BJ (cell line): ENCODE measurements at regions not wholly inside any gene's neighbourhood (a gene's known extent, or its start where the extent isn't known, plus 50 kb on each side); places are given as distances from the start of the nearest gene placed in this dataset.
"Not testable (repeated sequence)": the region's sequence is repeated elsewhere in the genome, so short reads cannot be mapped to it uniquely, and the experiment has no call there.

ENCODE experiments used
- CTCF ChIA-PET: fragments of 350-600 bp; formaldehyde crosslinking; extraction: SDS; loops from one replicate; lab custom pipeline; 2021; ENCODE audit warnings: antibody characterized with exemption, inconsistent platforms; lab: Yijun Ruan, JAX
- POLR2A ChIA-PET: fragments of 300-600 bp; sonication (Branson Sonifier 250); formaldehyde crosslinking; extraction: SDS; loops from one replicate; lab custom pipeline; 2021; ENCODE audit warnings: antibody characterized with exemption; lab: Charles Lee
- DNase-seq: peaks from one replicate; pipeline ENCODE4 v3.0.0-alpha.2; 2011; ENCODE audit warnings: low read depth
- H3K27me3 ChIP-seq: 2 replicates; pipeline ENCODE4 v1.6.0; 2011; ENCODE audit warnings: low read length; ENCODE audit not compliant: control insufficient read depth, insufficient read depth
- H3K36me3 ChIP-seq: 2 replicates; pipeline ENCODE4 v1.5.1; 2011; ENCODE audit warnings: low read length; ENCODE audit not compliant: control insufficient read depth, insufficient read depth
- H3K4me3 ChIP-seq: 2 replicates; pipeline ENCODE4 v1.5.1; 2011; ENCODE audit warnings: low read depth, mild to moderate bottlenecking, control low read depth, low read length
- TF ChIP-seq, protein P1 (sequence below): IDR thresholded peaks from 2 replicates; pipeline ENCODE4 v1.5.1; 2011; ENCODE audit warnings: low read depth, mild to moderate bottlenecking, control low read depth, inconsistent platforms, low read length, moderate library complexity; ENCODE audit not compliant: insufficient read depth

DNA sequence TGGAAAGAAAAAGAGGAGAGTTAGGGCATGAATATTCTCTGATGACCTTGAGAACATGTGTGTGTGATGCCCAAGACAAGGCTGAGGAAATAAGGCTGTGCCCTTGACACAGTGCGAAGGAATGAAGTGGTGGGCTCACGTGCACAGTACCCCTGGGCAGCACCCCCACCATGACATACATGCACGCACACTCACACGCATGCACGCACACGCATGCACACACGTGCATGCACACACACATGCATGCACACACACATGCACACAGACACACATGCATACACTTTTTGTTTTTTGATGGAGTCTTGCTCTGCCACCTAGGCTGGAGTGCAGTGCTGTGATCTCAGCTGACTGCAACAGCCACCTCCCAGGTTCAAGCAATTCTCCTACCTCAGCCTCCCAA is 118.1 kb downstream of the GATA3 start:
- TF ChIP-seq, protein P1, sequence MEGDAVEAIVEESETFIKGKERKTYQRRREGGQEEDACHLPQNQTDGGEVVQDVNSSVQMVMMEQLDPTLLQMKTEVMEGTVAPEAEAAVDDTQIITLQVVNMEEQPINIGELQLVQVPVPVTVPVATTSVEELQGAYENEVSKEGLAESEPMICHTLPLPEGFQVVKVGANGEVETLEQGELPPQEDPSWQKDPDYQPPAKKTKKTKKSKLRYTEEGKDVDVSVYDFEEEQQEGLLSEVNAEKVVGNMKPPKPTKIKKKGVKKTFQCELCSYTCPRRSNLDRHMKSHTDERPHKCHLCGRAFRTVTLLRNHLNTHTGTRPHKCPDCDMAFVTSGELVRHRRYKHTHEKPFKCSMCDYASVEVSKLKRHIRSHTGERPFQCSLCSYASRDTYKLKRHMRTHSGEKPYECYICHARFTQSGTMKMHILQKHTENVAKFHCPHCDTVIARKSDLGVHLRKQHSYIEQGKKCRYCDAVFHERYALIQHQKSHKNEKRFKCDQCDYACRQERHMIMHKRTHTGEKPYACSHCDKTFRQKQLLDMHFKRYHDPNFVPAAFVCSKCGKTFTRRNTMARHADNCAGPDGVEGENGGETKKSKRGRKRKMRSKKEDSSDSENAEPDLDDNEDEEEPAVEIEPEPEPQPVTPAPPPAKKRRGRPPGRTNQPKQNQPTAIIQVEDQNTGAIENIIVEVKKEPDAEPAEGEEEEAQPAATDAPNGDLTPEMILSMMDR = no peak
- Histone ChIP-seq H3K4me3 (no peak overlapping the region), H3K27me3 (no peaks in the 10 kb centered on the region), H3K36me3 (no peaks in the 10 kb centered on the region)
- no peak for DNase-seq
- ChIA-PET CTCF (no interaction called here), POLR2A (no interaction called here)

DNA sequence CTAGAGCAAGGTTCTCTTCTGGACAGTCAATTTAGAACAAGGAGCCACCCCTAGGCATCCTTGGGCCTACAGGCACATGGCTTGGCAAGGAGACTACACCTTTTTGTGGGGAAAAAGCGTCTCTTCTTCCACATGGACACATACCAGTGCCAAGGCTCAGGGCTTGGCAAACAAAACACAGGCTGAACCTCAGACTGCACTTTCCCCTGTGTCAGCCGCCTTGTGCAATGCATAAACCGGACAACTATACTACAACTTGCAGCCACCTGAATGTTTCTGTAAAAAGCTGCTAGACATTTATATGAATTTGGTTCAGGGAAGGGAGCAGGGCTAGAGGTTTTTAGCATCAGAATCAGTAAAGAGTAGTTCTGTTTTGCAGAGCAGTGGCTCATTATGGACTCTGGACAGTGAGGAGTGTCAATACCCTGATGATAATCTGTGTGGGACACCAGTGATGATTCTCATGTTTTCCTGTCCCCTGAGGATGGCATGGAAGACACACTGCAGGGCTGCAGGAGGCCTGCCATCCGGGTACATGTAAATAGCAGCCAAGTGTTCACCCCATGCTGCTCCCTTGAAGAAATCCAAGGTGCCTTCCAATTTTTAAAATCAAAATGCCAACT is 118.9 kb downstream of the GATA3 start:
- POLR2A ChIA-PET = no interaction called here

DNA sequence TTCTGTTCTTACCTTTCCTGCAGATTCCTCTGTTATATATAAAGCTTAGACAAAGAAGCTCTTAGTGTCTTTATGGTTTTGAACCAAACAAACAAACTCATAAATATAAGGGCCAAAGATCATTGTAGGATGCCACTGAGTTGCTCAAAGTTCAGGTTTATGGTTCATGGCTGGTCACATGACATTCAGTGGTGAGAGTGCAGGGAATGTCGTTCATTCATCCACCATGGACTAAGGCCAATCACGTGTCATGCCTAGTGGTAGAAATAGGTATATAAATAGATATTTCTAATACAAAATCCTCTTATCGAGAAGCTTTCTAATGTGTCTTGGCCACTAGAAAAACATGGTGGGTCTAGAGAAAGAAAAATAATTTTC is 119.4 kb downstream of the GATA3 start:
- no peaks in the 10 kb centered on the region for H3K36me3 ChIP-seq
- ChIA-PET POLR2A (no interaction called here), CTCF (no interaction called here)
- TF ChIP-seq, protein P1 = no peak
- H3K27me3 ChIP-seq = no peaks in the 10 kb centered on the region
- no peak overlapping the region for H3K4me3 ChIP-seq
- DNase-seq = no peak

More for the DNA sequence above, 118.9 kb downstream of the GATA3 start:
- H3K36me3 ChIP-seq = no peaks in the 10 kb centered on the region
- no peak for DNase-seq
- CTCF ChIA-PET = no interaction called here
- no peak overlapping the region for H3K4me3 ChIP-seq
- H3K27me3 ChIP-seq = no peaks in the 10 kb centered on the region
- TF ChIP-seq, protein P1 = no peak

DNA sequence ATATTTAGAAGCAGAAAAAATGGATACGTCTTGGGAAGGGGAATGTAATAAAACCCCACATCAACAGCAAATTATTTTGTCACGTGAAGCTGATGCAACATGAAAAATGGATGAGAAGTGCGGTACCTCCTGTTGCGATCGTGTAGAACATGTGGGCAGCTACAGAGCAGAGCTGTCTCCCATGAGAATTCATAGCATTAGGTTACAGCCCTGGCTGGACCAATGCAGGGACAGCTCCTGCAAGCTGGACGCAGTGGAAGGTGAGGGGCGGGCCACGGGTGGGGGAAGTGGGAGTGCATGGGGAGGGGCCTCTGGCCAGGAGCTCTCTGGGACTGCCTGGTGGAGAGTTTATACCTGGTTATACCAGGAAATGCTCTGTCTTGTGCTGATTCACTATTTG is 120.3 kb downstream of the GATA3 start:
- ChIA-PET CTCF (no interaction called here), POLR2A (no interaction called here)
- TF ChIP-seq, protein P1 = no peak
- DNase-seq = no peak
- H3K36me3 ChIP-seq = no peaks in the 10 kb centered on the region
- no peak overlapping the region for H3K4me3 ChIP-seq
- no peaks in the 10 kb centered on the region for H3K27me3 ChIP-seq

DNA sequence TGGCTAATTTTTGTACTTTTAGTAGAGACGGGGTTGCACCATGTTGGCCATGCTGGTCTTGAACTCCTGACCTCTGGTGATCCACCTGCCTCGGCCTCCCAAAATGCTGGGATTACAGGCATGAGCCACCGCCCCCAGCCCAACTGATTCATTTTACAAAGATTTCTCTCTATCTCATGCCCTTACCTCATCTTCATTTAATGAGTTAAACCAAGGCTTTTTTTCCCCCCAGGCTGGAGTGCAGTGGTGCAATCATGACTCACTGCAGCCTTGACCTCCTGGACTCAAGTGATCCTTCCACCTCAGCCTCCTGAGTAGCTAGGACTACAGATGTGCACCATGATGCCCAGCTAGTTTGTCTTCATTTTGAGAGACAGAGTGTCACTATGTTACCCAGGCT is 123.0 kb downstream of the GATA3 start:
- DNase-seq, H3K4me3 ChIP-seq, H3K27me3 ChIP-seq, CTCF ChIA-PET, H3K36me3 ChIP-seq, POLR2A ChIA-PET: not testable (repeated sequence)

DNA sequence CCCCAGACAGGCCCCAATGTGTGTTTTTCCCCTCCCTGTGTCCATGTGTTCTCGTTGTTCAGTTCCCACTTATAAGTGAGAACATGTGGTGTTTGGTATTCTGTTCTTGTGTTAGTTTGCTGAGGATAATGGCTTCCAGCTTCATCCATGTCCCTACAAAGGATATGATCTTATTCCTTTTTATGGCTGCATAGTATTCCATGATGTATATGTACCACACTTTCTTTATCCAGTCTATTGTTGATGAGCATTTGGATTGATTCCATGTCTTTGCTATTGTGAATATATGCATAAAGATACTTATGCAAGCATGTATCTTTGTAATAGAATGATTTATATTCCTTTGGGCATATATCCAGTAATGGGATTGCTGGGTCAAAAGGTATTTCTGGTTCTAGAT is 125.3 kb downstream of the GATA3 start:
- POLR2A ChIA-PET, CTCF ChIA-PET, H3K27me3 ChIP-seq, DNase-seq, H3K4me3 ChIP-seq, H3K36me3 ChIP-seq: not testable (repeated sequence)
